ENCODE measurements at regions not wholly inside any gene's neighbourhood (a gene's known extent, or its start where the extent isn't known, plus 50 kb on each side); places are given as distances from the start of the nearest gene placed in this dataset.

DNA sequence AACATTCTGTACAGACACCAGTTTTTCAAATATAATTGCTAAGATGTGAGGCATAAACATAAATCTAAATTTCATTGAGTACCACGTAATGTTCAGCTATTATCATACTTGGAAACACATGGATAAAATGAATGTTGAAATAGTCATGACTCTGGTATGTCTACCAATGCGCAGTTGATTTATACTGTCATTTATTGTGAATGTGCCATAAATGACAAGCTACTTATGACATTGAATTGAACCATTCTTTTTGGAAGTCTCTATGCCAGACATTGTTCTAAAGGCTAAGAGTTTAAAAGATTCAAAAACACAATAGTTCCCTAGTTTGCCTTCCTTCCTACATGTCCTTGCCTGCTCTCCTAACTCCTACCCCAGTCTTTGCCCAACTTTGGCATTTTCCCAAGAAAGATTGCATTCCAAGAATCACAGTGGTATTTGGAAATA is 96.6 kb upstream of the DMD start:
- H3K4me3 ChIP-seq (ENCODE audit: low read depth, low read length): no peak overlapping the region
- TF ChIP-seq, protein P1, sequence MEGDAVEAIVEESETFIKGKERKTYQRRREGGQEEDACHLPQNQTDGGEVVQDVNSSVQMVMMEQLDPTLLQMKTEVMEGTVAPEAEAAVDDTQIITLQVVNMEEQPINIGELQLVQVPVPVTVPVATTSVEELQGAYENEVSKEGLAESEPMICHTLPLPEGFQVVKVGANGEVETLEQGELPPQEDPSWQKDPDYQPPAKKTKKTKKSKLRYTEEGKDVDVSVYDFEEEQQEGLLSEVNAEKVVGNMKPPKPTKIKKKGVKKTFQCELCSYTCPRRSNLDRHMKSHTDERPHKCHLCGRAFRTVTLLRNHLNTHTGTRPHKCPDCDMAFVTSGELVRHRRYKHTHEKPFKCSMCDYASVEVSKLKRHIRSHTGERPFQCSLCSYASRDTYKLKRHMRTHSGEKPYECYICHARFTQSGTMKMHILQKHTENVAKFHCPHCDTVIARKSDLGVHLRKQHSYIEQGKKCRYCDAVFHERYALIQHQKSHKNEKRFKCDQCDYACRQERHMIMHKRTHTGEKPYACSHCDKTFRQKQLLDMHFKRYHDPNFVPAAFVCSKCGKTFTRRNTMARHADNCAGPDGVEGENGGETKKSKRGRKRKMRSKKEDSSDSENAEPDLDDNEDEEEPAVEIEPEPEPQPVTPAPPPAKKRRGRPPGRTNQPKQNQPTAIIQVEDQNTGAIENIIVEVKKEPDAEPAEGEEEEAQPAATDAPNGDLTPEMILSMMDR (conservative IDR thresholded peaks at IDR 0.05; ENCODE audit: low read depth, low read length): no peak
- DNase-seq (ENCODE audit: low read depth): peak; percentile 11

DNA sequence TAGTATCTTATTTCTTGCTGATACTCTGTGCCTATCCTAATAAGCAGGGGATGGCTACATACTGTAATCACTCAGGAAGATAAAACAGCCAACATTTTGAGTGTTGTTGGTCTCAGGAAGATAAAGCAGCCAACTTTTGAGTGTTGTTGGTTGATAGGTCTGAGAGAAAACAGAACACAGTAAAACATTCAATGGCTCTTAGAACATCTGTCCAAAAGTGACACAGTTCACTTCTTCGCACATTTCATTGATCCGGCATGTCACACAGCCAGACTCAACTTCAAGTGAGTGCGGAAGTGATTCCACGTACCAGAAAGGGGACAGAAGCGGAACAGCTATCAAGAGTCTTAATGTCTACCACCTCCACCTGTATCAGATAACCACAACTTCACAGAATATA is 87.3 kb upstream of the DMD start:
- DNase-seq (ENCODE audit: low read depth): no peak
- no peak overlapping the region for H3K4me3 ChIP-seq (ENCODE audit: low read depth, low read length)
- TF ChIP-seq, protein P1 (conservative IDR thresholded peaks at IDR 0.05; ENCODE audit: low read depth, low read length): no peak

DNA sequence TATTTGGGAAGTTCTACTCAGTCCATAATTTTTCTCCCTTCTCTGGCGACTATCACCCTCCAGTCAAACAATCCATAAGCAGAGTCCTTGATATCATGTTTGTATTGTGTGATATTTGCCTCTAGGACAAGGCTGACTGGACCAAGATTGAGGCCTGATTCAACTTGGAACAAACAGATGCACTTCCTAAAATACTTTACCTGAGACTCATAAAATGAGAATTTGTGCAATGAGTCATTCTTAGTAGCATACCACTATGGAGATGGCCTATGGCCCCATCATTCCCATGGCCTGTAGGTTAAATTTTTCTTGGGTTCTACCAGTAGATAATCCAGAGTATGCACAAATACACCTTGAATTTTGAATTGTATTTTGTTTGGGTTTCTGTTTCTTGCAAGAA is 74.2 kb upstream of the DMD start:
- TF ChIP-seq, protein P1 (conservative IDR thresholded peaks at IDR 0.05; ENCODE audit: low read depth, low read length): no peak
- no peak for DNase-seq (ENCODE audit: low read depth)
- no peak overlapping the region for H3K4me3 ChIP-seq (ENCODE audit: low read depth, low read length)

DNA sequence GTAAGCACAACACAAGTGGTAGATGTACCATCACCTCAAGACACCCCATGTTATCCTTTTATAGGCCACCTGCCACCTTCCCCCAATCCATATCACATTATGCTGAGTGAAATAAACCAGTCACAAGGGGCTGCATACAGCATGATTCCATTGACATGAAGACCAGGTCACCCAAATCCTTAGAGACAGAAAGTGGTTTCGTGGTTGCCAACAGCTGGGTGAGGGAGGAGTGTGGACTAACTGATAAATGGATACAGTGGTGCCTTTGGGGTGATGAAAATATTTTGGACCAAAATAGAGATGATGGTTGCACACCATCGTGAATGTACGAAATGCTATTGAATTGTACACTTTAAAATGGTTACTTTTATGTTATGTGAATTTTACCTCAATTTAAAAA is 65.7 kb upstream of the DMD start:
- DNase-seq (ENCODE audit: low read depth): no peak
- H3K4me3 ChIP-seq (ENCODE audit: low read depth, low read length): no peak overlapping the region
- TF ChIP-seq, protein P1 (conservative IDR thresholded peaks at IDR 0.05; ENCODE audit: low read depth, low read length): no peak

DNA sequence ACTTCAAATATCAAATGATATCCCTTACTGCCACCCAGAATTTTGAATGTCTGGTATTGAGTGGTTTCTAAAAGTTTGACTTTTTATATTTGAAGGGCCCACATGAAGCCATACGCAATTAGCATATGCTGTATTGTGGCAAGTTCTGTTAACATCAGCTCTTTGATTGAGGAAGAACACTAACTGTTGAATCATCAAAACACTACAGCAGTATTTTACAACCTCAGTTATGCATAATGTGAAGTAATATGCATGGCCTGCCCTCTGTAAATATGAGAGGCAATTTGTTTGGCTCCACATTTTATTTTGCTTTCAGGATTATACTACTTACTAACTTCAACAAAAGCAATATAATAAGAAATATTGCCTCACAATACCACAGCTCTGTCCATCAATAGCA is 62.2 kb upstream of the DMD start:
- no peak overlapping the region for H3K4me3 ChIP-seq (ENCODE audit: low read depth, low read length)
- TF ChIP-seq, protein P1 (conservative IDR thresholded peaks at IDR 0.05; ENCODE audit: low read depth, low read length): no peak
- DNase-seq (ENCODE audit: low read depth): no peak

DNA sequence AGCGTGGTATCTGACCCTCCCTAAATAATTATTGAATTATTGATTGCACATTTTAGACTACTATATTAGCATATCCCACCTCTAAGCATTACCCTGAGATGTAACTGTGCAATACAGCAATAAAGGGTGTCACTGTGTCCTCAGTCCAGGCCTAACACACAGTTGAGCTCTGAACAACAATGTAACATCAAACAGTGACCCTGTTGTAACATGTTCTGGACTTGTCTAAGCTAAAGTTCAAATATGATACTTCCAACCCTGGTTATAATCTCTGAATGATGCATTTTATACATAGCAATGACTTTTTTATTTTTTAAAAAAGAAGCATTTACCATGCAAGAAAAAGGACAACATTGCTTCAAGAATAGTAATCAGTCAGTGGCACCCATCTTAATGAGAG is 61.6 kb upstream of the DMD start:
- no peak overlapping the region for H3K4me3 ChIP-seq (ENCODE audit: low read depth, low read length)
- TF ChIP-seq, protein P1 (conservative IDR thresholded peaks at IDR 0.05; ENCODE audit: low read depth, low read length): no peak
- DNase-seq (ENCODE audit: low read depth): no peak
